ENCODE measurements at regions not wholly inside any gene's neighbourhood (a gene's known extent, or its start where the extent isn't known, plus 50 kb on each side); places are given as distances from the start of the nearest gene placed in this dataset.

DNA sequence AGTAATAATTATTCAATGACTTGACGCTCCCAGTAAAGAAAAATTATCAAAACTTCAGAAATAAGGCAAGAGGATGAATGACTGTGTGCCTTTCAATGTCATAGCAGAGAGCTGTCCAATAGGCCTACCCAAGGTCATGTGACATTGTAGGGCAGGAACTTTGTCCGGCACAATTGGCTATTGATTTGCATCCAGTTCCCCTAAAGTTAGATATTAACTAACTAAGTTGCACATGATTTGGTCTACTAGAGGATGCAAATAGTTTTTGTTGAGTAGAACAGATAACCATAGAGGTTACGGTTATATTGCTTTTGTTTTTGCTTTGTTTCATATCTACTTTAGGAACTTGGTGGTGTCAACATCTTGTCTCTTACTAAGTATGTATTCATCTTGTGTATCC lies 127.9 kb upstream of the PFN2 start:
- TF ChIP-seq, protein P1, sequence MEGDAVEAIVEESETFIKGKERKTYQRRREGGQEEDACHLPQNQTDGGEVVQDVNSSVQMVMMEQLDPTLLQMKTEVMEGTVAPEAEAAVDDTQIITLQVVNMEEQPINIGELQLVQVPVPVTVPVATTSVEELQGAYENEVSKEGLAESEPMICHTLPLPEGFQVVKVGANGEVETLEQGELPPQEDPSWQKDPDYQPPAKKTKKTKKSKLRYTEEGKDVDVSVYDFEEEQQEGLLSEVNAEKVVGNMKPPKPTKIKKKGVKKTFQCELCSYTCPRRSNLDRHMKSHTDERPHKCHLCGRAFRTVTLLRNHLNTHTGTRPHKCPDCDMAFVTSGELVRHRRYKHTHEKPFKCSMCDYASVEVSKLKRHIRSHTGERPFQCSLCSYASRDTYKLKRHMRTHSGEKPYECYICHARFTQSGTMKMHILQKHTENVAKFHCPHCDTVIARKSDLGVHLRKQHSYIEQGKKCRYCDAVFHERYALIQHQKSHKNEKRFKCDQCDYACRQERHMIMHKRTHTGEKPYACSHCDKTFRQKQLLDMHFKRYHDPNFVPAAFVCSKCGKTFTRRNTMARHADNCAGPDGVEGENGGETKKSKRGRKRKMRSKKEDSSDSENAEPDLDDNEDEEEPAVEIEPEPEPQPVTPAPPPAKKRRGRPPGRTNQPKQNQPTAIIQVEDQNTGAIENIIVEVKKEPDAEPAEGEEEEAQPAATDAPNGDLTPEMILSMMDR (IDR thresholded peaks at IDR 0.05), result no peak

GRCh38 chr3:150097588-150097890 lies 126.8 kb upstream of the PFN2 start:
- H3K9ac ChIP-seq (ENCODE audit: insufficient read depth, low read length, poor library complexity, severe bottlenecking), result no peak overlapping the region
- H3K9me3 ChIP-seq (replicated peaks in 1 of 2; ENCODE audit: control insufficient read depth in 1 of 2, insufficient read depth in 1 of 2, low read length in 2 of 2), result no peaks in the 10 kb centered on the region
- Mint-ChIP-seq H3K4me3 (no peak overlapping the region), H3K36me3 (no peaks in the 10 kb centered on the region), H3K27ac (no peak overlapping the region), H3K27me3 (ENCODE audit: low read depth in 3 of 3) (peaks cover 0 to 2% (median 0%) of the 10 kb centered on the region in 3 donors), H3K4me1 (no peaks in the 10 kb centered on the region), H3K9me3 (peaks cover 0 to 12% (median 3%) of the 10 kb centered on the region in 7 donors)
- H3K4me2 ChIP-seq (replicated peaks; ENCODE audit: extremely low read depth, low read length, poor library complexity, severe bottlenecking), result no peak overlapping the region
- H2AFZ ChIP-seq (ENCODE audit: insufficient read depth, low read depth, low read length, poor library complexity, severe bottlenecking), result no peak overlapping the region
- DNase-seq, result no peak
- intact Hi-C loops (cut with micrococcal nuclease), result no loop called here
- no peaks in the 10 kb centered on the region for H4K20me1 ChIP-seq (ENCODE audit: insufficient read depth, low read length)
- H3K27ac ChIP-seq (ENCODE audit: low read depth in 1 of 2, low read length in 2 of 2), result no peak overlapping the region
- no peaks in the 10 kb centered on the region for H3K79me2 ChIP-seq (ENCODE audit: insufficient read depth, low read length)
- H3K4me3 ChIP-seq (replicated peaks in 1 of 3; ENCODE audit: low read depth in 2 of 3, low read length in 3 of 3), result no peak overlapping the region
- H3K36me3 ChIP-seq (replicated peaks in 1 of 2; ENCODE audit: control insufficient read depth in 1 of 2, insufficient read depth in 2 of 2, low read length in 2 of 2), result no peaks in the 10 kb centered on the region
- no peaks in the 10 kb centered on the region for H3K27me3 ChIP-seq (ENCODE audit: control insufficient read depth in 2 of 2, insufficient read depth in 2 of 2, low read length in 2 of 2)
- TF ChIP-seq, protein P1 (IDR thresholded peaks at IDR 0.05), result no peak
- no CpG with 5 or more reads among the region's 4 CpGs for WGBS (ENCODE audit: insufficient coverage)
- H3K4me1 ChIP-seq (ENCODE audit: control insufficient read depth in 1 of 2, insufficient read depth in 2 of 2, low read length in 2 of 2), result no peaks in the 10 kb centered on the region

More for the DNA sequence above, 127.9 kb upstream of the PFN2 start:
- Histone ChIP-seq H3K9me3 (replicated peaks in 1 of 2; ENCODE audit: control insufficient read depth in 1 of 2, insufficient read depth in 1 of 2, low read length in 2 of 2) (no peaks in the 10 kb centered on the region), H3K4me1 (ENCODE audit: control insufficient read depth in 1 of 2, insufficient read depth in 2 of 2, low read length in 2 of 2) (no peaks in the 10 kb centered on the region), H3K36me3 (replicated peaks in 1 of 2; ENCODE audit: control insufficient read depth in 1 of 2, insufficient read depth in 2 of 2, low read length in 2 of 2) (no peaks in the 10 kb centered on the region), H3K4me2 (replicated peaks; ENCODE audit: extremely low read depth, low read length, poor library complexity, severe bottlenecking) (no peak overlapping the region), H3K4me3 (replicated peaks in 1 of 3; ENCODE audit: low read depth in 2 of 3, low read length in 3 of 3) (no peak overlapping the region), H3K79me2 (ENCODE audit: insufficient read depth, low read length) (no peaks in the 10 kb centered on the region), H2AFZ (ENCODE audit: insufficient read depth, low read depth, low read length, poor library complexity, severe bottlenecking) (no peak overlapping the region), H3K9ac (ENCODE audit: insufficient read depth, low read length, poor library complexity, severe bottlenecking) (no peak overlapping the region), H4K20me1 (ENCODE audit: insufficient read depth, low read length) (no peaks in the 10 kb centered on the region), H3K27ac (ENCODE audit: low read depth in 1 of 2, low read length in 2 of 2) (no peak overlapping the region), H3K27me3 (ENCODE audit: control insufficient read depth in 2 of 2, insufficient read depth in 2 of 2, low read length in 2 of 2) (no peaks in the 10 kb centered on the region)
- Mint-ChIP-seq H3K9me3 (peaks cover 0 to 12% (median 3%) of the 10 kb centered on the region in 7 donors), H3K4me1 (no peaks in the 10 kb centered on the region), H3K36me3 (no peaks in the 10 kb centered on the region), H3K4me3 (no peak overlapping the region), H3K27ac (no peak overlapping the region), H3K27me3 (ENCODE audit: low read depth in 3 of 3) (no peaks in the 10 kb centered on the region)
- no CpG with 5 or more reads among the region's 3 CpGs for WGBS (ENCODE audit: insufficient coverage)
- intact Hi-C loops (cut with micrococcal nuclease), result no loop called here
- DNase-seq, result no peak

Measured in CD14-positive monocyte (primary cell).